HepG2 (cell line): ENCODE measurements at regions not wholly inside any gene's neighbourhood (a gene's known extent, or its start where the extent isn't known, plus 50 kb on each side); places are given as distances from the start of the nearest gene placed in this dataset.

Source experiments
- MYNN ChIP-seq: sonication (generic); formaldehyde crosslinking; IDR thresholded peaks from 2 replicates; pipeline ENCODE4 v1.4.0; 2020; ENCODE audit warnings: mild to moderate bottlenecking, low read depth, missing genetic modification reagents
- NFIC ChIP-seq: IDR thresholded peaks from 2 replicates; pipeline ENCODE4 v1.6.1; 2012; ENCODE audit warnings: mild to moderate bottlenecking, low read length, inconsistent platforms
- NFYB ChIP-seq: sonication (generic); formaldehyde crosslinking; IDR thresholded peaks from 2 replicates; pipeline ENCODE4 v1.4.0; 2020; ENCODE audit warnings: missing genetic modification reagents
- RARA ChIP-seq: IDR thresholded peaks from 2 replicates; pipeline ENCODE4 v1.6.1; 2016; ENCODE audit warnings: missing genetic modification reagents, missing compliant biosample characterization
- SP2 ChIP-seq: sonication (generic); formaldehyde crosslinking; IDR thresholded peaks from 2 replicates; pipeline ENCODE4 v1.5.1; 2020; ENCODE audit warnings: mild to moderate bottlenecking, missing genetic modification reagents
- STAT5B ChIP-seq: sonication (generic); formaldehyde crosslinking; IDR thresholded peaks from 2 replicates; pipeline ENCODE4 v1.4.0; 2020; ENCODE audit warnings: missing genetic modification reagents
- ZFX ChIP-seq: sonication (generic); formaldehyde crosslinking; IDR thresholded peaks from 2 replicates; pipeline ENCODE4 v1.4.0; 2020; ENCODE audit warnings: mild to moderate bottlenecking, low read depth, missing genetic modification reagents, moderate library complexity
- ZKSCAN8 ChIP-seq: IDR thresholded peaks from 2 replicates; pipeline ENCODE4 v1.6.1; 2016; ENCODE audit warnings: borderline replicate concordance, missing genetic modification reagents, missing compliant biosample characterization
- ZNF652 ChIP-seq: IDR thresholded peaks from 2 replicates; pipeline ENCODE4 v1.6.1; 2016; ENCODE audit warnings: low read depth, borderline replicate concordance
- TF ChIP-seq, protein P1 (sequence below): conservative IDR thresholded peaks from 2 replicates; pipeline ENCODE4 v1.6.1; 2018; ENCODE audit warnings: missing genetic modification reagents

DNA sequence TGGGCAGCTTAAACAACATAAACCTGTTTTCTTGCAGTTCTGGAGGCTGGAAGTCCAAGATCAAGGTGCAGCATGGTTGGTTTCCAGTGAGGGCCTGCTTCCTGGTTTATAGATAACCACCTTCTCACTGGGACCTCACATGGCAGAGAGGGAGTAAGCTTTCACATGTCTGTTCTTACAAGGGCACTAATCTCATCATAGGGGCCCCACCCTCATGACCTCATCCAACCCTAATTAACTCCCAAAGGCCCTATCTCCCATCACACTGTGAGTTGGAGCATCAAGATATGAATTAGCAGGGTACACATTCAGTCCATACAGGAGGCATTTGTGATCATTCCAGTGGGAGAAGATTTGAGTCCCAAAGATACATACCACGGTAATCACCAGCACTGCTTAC is 50.5 kb upstream of the GRIN2A start:
- TF ChIP-seq ZKSCAN8 (CRISPR knock-in tag), result no peak
- TF ChIP-seq ZNF652 (CRISPR knock-in tag), result no peak
- no peak for TF ChIP-seq STAT5B (CRISPR knock-in tag)
- no peak for TF ChIP-seq NFIC
- no peak for TF ChIP-seq SP2 (CRISPR knock-in tag)
- no peak for TF ChIP-seq ZFX (CRISPR knock-in tag)
- no peak for TF ChIP-seq RARA (CRISPR knock-in tag)
- TF ChIP-seq MYNN (CRISPR knock-in tag), result no peak
- no peak for TF ChIP-seq NFYB
- TF ChIP-seq, protein P1, sequence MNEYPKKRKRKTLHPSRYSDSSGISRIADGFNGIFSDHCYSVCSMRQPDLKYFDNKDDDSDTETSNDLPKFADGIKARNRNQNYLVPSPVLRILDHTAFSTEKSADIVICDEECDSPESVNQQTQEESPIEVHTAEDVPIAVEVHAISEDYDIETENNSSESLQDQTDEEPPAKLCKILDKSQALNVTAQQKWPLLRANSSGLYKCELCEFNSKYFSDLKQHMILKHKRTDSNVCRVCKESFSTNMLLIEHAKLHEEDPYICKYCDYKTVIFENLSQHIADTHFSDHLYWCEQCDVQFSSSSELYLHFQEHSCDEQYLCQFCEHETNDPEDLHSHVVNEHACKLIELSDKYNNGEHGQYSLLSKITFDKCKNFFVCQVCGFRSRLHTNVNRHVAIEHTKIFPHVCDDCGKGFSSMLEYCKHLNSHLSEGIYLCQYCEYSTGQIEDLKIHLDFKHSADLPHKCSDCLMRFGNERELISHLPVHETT (CRISPR knock-in tag), result no peak
